ENCODE measurements at regions not wholly inside any gene's neighbourhood (a gene's known extent, or its start where the extent isn't known, plus 50 kb on each side); places are given as distances from the start of the nearest gene placed in this dataset.
"Not testable (repeated sequence)": the region's sequence is repeated elsewhere in the genome, so short reads cannot be mapped to it uniquely, and the experiment has no call there.

- ATAC-seq: no peak
Observed at GRCh38 chr3:164095279-164095678, 983.0 kb downstream of the SI start.

- ATAC-seq: no peak
Observed at GRCh38 chr3:164094546-164094945, 983.8 kb downstream of the SI start.

- ATAC-seq: no peak
Observed at GRCh38 chr3:164080208-164080607, 998.1 kb downstream of the SI start.

GRCh38 chr3:164064298-164064697 is 1014.0 kb downstream of the SI start:
- no peak for ATAC-seq

- no peak for ATAC-seq
Observed at GRCh38 chr3:164060923-164061322, 1017.4 kb downstream of the SI start.

- no peak for ATAC-seq
Observed at GRCh38 chr3:164049847-164050246, 1028.4 kb downstream of the SI start.

GRCh38 chr3:164048451-164048850 is 1029.8 kb downstream of the SI start:
- ATAC-seq: no peak

GRCh38 chr3:164040991-164041390 is 1037.3 kb downstream of the SI start:
- no peak for ATAC-seq

GRCh38 chr3:164030194-164030593 is 1048.1 kb downstream of the SI start:
- no peak for ATAC-seq

GRCh38 chr3:164024786-164025185 is 1053.5 kb downstream of the SI start:
- ATAC-seq: no peak

GRCh38 chr3:164023480-164023879 is 1054.8 kb downstream of the SI start:
- ATAC-seq: no peak

- no peak for ATAC-seq
Observed at GRCh38 chr3:164018500-164018899, 1059.8 kb downstream of the SI start.

GRCh38 chr3:164007765-164008164 is 1070.5 kb downstream of the SI start:
- ATAC-seq: no peak

- ATAC-seq: no peak
Observed at GRCh38 chr3:164004205-164004604, 1074.1 kb downstream of the SI start.

- not testable (repeated sequence) for ATAC-seq
Observed at GRCh38 chr3:164003016-164003415, 1075.3 kb downstream of the SI start.

- ATAC-seq: no peak
Observed at GRCh38 chr3:163983940-163984339, 1094.4 kb downstream of the SI start.

- ATAC-seq: no peak
Observed at GRCh38 chr3:163971861-163972260, 1106.4 kb downstream of the SI start.

- ATAC-seq: no peak
Observed at GRCh38 chr3:163957072-163957471, 1121.2 kb downstream of the SI start.

GRCh38 chr3:163953526-163953925 is 1124.8 kb downstream of the SI start:
- no peak for ATAC-seq

GRCh38 chr3:163952499-163952898 is 1125.8 kb downstream of the SI start:
- no peak for ATAC-seq

GRCh38 chr3:163951397-163951987 is 1126.8 kb downstream of the SI start:
- ATAC-seq: no peak

GRCh38 chr3:163946785-163947184 is 1131.5 kb downstream of the SI start:
- no peak for ATAC-seq

- no peak for ATAC-seq
Observed at GRCh38 chr3:163943664-163944063, 1134.6 kb downstream of the SI start.

GRCh38 chr3:163939926-163940325 is 1138.4 kb downstream of the SI start:
- ATAC-seq: no peak

GRCh38 chr3:163936543-163936942 is 1141.8 kb downstream of the SI start:
- no peak for ATAC-seq
